ENCODE measurements at regions not wholly inside any gene's neighbourhood (a gene's known extent, or its start where the extent isn't known, plus 50 kb on each side); places are given as distances from the start of the nearest gene placed in this dataset.

DNA sequence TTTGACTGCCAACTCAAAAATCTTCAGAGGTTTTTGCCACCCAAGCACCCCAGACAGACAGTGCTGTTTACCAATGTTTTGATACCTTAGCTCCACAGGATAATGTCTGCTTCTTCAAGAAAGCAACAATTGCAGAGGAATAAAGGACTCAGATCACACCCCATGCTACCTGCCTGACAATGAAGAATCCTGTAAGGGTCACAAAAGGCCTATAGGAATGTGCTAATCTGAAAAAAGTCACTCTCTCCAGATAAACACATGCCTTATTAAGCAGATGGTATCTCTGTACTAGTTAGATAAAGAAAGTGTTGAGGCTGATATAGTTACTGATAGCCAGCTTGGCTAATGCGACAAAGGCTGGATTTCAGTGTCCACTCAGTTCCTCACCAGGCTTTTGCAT is 1076.7 kb upstream of the SORCS1 start:
- no peaks in the 10 kb centered on the region for H3K79me2 ChIP-seq (replicated peaks; ENCODE audit: insufficient read depth)
- Mint-ChIP-seq H3K4me1 (peaks cover 4% of the 10 kb centered on the region; the same call in 1 of the 3 replicates), H3K27me3 (ENCODE audit: insufficient read depth, low read depth, poor library complexity) (no peaks in the 10 kb centered on the region), H3K4me3 (no peak overlapping the region), H3K27ac (no peak overlapping the region), H3K9me3 (peaks cover 31% of the 10 kb centered on the region), H3K36me3 (ENCODE audit: low read depth) (peaks cover 23% of the 10 kb centered on the region; the same call in 2 of the 3 replicates)
- H2AFZ ChIP-seq, result peak overlapping the region; percentile 45; the same call in 1 of the 2 replicates
- no peaks in the 10 kb centered on the region for H3F3A ChIP-seq (replicated peaks; ENCODE audit: low read depth)
- no peaks in the 10 kb centered on the region for H4K20me1 ChIP-seq (replicated peaks; ENCODE audit: insufficient read depth)
- no peaks in the 10 kb centered on the region for H3K4me1 ChIP-seq (ENCODE audit: insufficient read depth)
- peaks cover 7% of the 10 kb centered on the region for H3K9me2 ChIP-seq (ENCODE audit: insufficient read depth)
- DNase-seq (ENCODE audit: low spot score), result peak; percentile 26
- no peak overlapping the region for H3K4me2 ChIP-seq
- peaks cover 9% of the 10 kb centered on the region; the same call in 1 of the 2 replicates for H3K36me3 ChIP-seq (ENCODE audit: insufficient read depth)
- no peak overlapping the region for H3K27ac ChIP-seq (ENCODE audit: low read depth)
- ATAC-seq, result peak; percentile 66
- H3K27me3 ChIP-seq (ENCODE audit: insufficient read depth), result no peaks in the 10 kb centered on the region
- H3K4me3 ChIP-seq, result no peak overlapping the region
- TF ChIP-seq JUNB (IDR thresholded peaks at IDR 0.05; ENCODE audit: unreplicated experiment), result no peak

GRCh38 chr10:108238261-108238660 is 1073.8 kb upstream of the SORCS1 start:
- H3K4me3 Mint-ChIP-seq, result no peak overlapping the region
- H4K20me1 ChIP-seq (replicated peaks; ENCODE audit: insufficient read depth), result no peaks in the 10 kb centered on the region
- peaks cover 3% of the 10 kb centered on the region; the same call in 2 of the 3 replicates for H3K36me3 Mint-ChIP-seq (ENCODE audit: low read depth)
- H3F3A ChIP-seq (replicated peaks; ENCODE audit: low read depth), result no peaks in the 10 kb centered on the region
- peaks cover 2% of the 10 kb centered on the region; the same call in 1 of the 2 replicates for H3K36me3 ChIP-seq (ENCODE audit: insufficient read depth)
- peaks cover 7% of the 10 kb centered on the region for H3K9me2 ChIP-seq (ENCODE audit: insufficient read depth)
- DNase-seq (ENCODE audit: low spot score) (no peak), ATAC-seq (no peak)
- no peaks in the 10 kb centered on the region for H3K27me3 Mint-ChIP-seq (ENCODE audit: insufficient read depth, low read depth, poor library complexity)
- no peak overlapping the region for H3K27ac Mint-ChIP-seq
- H3K4me1 ChIP-seq (ENCODE audit: insufficient read depth), result no peaks in the 10 kb centered on the region
- no peak overlapping the region for H3K27ac ChIP-seq (ENCODE audit: low read depth)
- H3K4me3 ChIP-seq, result no peak overlapping the region
- H3K9me3 Mint-ChIP-seq, result peaks cover 4% of the 10 kb centered on the region
- no peaks in the 10 kb centered on the region for H3K79me2 ChIP-seq (replicated peaks; ENCODE audit: insufficient read depth)
- H3K4me2 ChIP-seq, result no peak overlapping the region
- H3K27me3 ChIP-seq (ENCODE audit: insufficient read depth), result no peaks in the 10 kb centered on the region
- no peak overlapping the region for H2AFZ ChIP-seq
- H3K4me1 Mint-ChIP-seq, result peaks cover 4% of the 10 kb centered on the region; the same call in 1 of the 3 replicates
- TF ChIP-seq, protein P1, sequence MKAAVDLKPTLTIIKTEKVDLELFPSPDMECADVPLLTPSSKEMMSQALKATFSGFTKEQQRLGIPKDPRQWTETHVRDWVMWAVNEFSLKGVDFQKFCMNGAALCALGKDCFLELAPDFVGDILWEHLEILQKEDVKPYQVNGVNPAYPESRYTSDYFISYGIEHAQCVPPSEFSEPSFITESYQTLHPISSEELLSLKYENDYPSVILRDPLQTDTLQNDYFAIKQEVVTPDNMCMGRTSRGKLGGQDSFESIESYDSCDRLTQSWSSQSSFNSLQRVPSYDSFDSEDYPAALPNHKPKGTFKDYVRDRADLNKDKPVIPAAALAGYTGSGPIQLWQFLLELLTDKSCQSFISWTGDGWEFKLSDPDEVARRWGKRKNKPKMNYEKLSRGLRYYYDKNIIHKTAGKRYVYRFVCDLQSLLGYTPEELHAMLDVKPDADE (IDR thresholded peaks at IDR 0.05), result no peak
- TF ChIP-seq JUNB (IDR thresholded peaks at IDR 0.05; ENCODE audit: unreplicated experiment), result no peak
- TF ChIP-seq CREB1 (CRISPR knock-in tag; IDR thresholded peaks at IDR 0.05; ENCODE audit: low read depth), result no peak
- TF ChIP-seq NANOG (IDR thresholded peaks at IDR 0.05; ENCODE audit: borderline replicate concordance), result no peak
- no peak for TF ChIP-seq ZNF462 (CRISPR knock-in tag; IDR thresholded peaks at IDR 0.05)
- no peak for TF ChIP-seq POLR2AphosphoS5 (IDR thresholded peaks at IDR 0.05; ENCODE audit: low read depth)
- TF ChIP-seq, protein P2, sequence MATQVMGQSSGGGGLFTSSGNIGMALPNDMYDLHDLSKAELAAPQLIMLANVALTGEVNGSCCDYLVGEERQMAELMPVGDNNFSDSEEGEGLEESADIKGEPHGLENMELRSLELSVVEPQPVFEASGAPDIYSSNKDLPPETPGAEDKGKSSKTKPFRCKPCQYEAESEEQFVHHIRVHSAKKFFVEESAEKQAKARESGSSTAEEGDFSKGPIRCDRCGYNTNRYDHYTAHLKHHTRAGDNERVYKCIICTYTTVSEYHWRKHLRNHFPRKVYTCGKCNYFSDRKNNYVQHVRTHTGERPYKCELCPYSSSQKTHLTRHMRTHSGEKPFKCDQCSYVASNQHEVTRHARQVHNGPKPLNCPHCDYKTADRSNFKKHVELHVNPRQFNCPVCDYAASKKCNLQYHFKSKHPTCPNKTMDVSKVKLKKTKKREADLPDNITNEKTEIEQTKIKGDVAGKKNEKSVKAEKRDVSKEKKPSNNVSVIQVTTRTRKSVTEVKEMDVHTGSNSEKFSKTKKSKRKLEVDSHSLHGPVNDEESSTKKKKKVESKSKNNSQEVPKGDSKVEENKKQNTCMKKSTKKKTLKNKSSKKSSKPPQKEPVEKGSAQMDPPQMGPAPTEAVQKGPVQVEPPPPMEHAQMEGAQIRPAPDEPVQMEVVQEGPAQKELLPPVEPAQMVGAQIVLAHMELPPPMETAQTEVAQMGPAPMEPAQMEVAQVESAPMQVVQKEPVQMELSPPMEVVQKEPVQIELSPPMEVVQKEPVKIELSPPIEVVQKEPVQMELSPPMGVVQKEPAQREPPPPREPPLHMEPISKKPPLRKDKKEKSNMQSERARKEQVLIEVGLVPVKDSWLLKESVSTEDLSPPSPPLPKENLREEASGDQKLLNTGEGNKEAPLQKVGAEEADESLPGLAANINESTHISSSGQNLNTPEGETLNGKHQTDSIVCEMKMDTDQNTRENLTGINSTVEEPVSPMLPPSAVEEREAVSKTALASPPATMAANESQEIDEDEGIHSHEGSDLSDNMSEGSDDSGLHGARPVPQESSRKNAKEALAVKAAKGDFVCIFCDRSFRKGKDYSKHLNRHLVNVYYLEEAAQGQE (IDR thresholded peaks at IDR 0.05; ENCODE audit: unreplicated experiment), result no peak
- TF ChIP-seq ZNF114 (CRISPR knock-in tag; IDR thresholded peaks at IDR 0.05), result no peak
- no peak for TF ChIP-seq CTCF (conservative IDR thresholded peaks at IDR 0.05; ENCODE audit: low read depth in 2 of 2)
- TF ChIP-seq STAT1 (IDR thresholded peaks at IDR 0.05; ENCODE audit: unreplicated experiment), result no peak

All from GM23338 (cell line).